Left forelimb (tissue), 1 donor: ENCODE measurements at regions not wholly inside any gene's neighbourhood (a gene's known extent, or its start where the extent isn't known, plus 50 kb on each side); places are given as distances from the start of the nearest gene placed in this dataset.

Experiments used
- DNase-seq: peaks from one replicate; pipeline ENCODE4 v3.0.0-alpha.2; 2018; ENCODE audit warnings: low spot score

GRCh38 chr10:113219446-113219845 is 269.4 kb downstream of the TCF7L2 start:
- no peak for DNase-seq

GRCh38 chr10:113221756-113222168 is 271.7 kb downstream of the TCF7L2 start:
- DNase-seq, result no peak

- DNase-seq, result no peak
Observed at GRCh38 chr10:113222207-113222606, 272.2 kb downstream of the TCF7L2 start.

- no peak for DNase-seq
Observed at GRCh38 chr10:113225364-113225763, 275.3 kb downstream of the TCF7L2 start.

GRCh38 chr10:113225903-113226302 is 275.9 kb downstream of the TCF7L2 start:
- no peak for DNase-seq

GRCh38 chr10:113226399-113226798 is 276.4 kb downstream of the TCF7L2 start:
- DNase-seq, result no peak

GRCh38 chr10:113226831-113227445 is 276.9 kb downstream of the TCF7L2 start:
- no peak for DNase-seq

GRCh38 chr10:113228530-113228929 is 278.5 kb downstream of the TCF7L2 start:
- DNase-seq, result no peak

- peak; percentile 81 for DNase-seq
Observed at GRCh38 chr10:113230011-113230610, 280.1 kb downstream of the TCF7L2 start.

- DNase-seq, result no peak
Observed at GRCh38 chr10:113232928-113233511, 283.0 kb downstream of the TCF7L2 start.

GRCh38 chr10:113234481-113234880 is 284.4 kb downstream of the TCF7L2 start:
- DNase-seq, result no peak

GRCh38 chr10:113235508-113235907 is 285.5 kb downstream of the TCF7L2 start:
- no peak for DNase-seq

GRCh38 chr10:113236998-113237397 is 287.0 kb downstream of the TCF7L2 start:
- DNase-seq, result no peak

GRCh38 chr10:113239566-113240350 is 289.7 kb downstream of the TCF7L2 start:
- no peak for DNase-seq

- DNase-seq, result no peak
Observed at GRCh38 chr10:113240736-113241135, 290.7 kb downstream of the TCF7L2 start.

GRCh38 chr10:113241599-113242360 is 291.7 kb downstream of the TCF7L2 start:
- peak; percentile 55 for DNase-seq

GRCh38 chr10:113243311-113243710 is 293.3 kb downstream of the TCF7L2 start:
- no peak for DNase-seq

- DNase-seq, result no peak
Observed at GRCh38 chr10:113244750-113245149, 294.7 kb downstream of the TCF7L2 start.

- DNase-seq, result no peak
Observed at GRCh38 chr10:113245286-113245685, 295.2 kb downstream of the TCF7L2 start.

GRCh38 chr10:113247050-113247449 is 297.0 kb downstream of the TCF7L2 start:
- DNase-seq, result no peak

GRCh38 chr10:113252650-113253618 is 299.9 kb upstream of the HABP2 start:
- DNase-seq, result no peak
